GM21423 (cell line): ENCODE measurements at regions not wholly inside any gene's neighbourhood (a gene's known extent, or its start where the extent isn't known, plus 50 kb on each side); places are given as distances from the start of the nearest gene placed in this dataset.
"Not testable (repeated sequence)": the region's sequence is repeated elsewhere in the genome, so short reads cannot be mapped to it uniquely, and the experiment has no call there.

Experiments
- ATAC-seq: cut with Tn5 transposase; IDR thresholded peaks from one replicate; pipeline ENCODE4 v1.9.1; 2021; ENCODE audit warnings: mild to moderate bottlenecking, moderate library complexity; ENCODE audit not compliant: unreplicated experiment

- no peak for ATAC-seq
Observed at GRCh38 chr10:91002656-91003055, 81.8 kb upstream of the ANKRD1 start.

GRCh38 chr10:91003379-91003778, 82.5 kb upstream of the ANKRD1 start:
- ATAC-seq: not testable (repeated sequence)

- not testable (repeated sequence) for ATAC-seq
Observed at GRCh38 chr10:91005276-91005675, 84.4 kb upstream of the ANKRD1 start.

- ATAC-seq: peak; percentile 42
Observed at GRCh38 chr10:91006001-91006751, 85.3 kb upstream of the ANKRD1 start.

GRCh38 chr10:91006752-91007346, 86.0 kb upstream of the ANKRD1 start:
- ATAC-seq: peak; percentile 90

- no peak for ATAC-seq
Observed at GRCh38 chr10:91007655-91008054, 86.8 kb upstream of the ANKRD1 start.

- no peak for ATAC-seq
Observed at GRCh38 chr10:91009121-91009520, 88.2 kb upstream of the ANKRD1 start.

- no peak for ATAC-seq
Observed at GRCh38 chr10:91010952-91011351, 90.1 kb upstream of the ANKRD1 start.

GRCh38 chr10:91012502-91012901, 91.6 kb upstream of the ANKRD1 start:
- no peak for ATAC-seq

GRCh38 chr10:91013985-91014384, 93.1 kb upstream of the ANKRD1 start:
- ATAC-seq: no peak

- no peak for ATAC-seq
Observed at GRCh38 chr10:91017198-91017597, 96.3 kb upstream of the ANKRD1 start.

- no peak for ATAC-seq
Observed at GRCh38 chr10:91021901-91022300, 101.0 kb upstream of the ANKRD1 start.

GRCh38 chr10:91022390-91022789, 101.5 kb upstream of the ANKRD1 start:
- no peak for ATAC-seq

- no peak for ATAC-seq
Observed at GRCh38 chr10:91022924-91023699, 102.2 kb upstream of the ANKRD1 start.

- ATAC-seq: no peak
Observed at GRCh38 chr10:91023700-91024398, 103.0 kb upstream of the ANKRD1 start.

GRCh38 chr10:91024541-91024940, 103.7 kb upstream of the ANKRD1 start:
- no peak for ATAC-seq

- ATAC-seq: no peak
Observed at GRCh38 chr10:91032611-91033206, 111.8 kb upstream of the ANKRD1 start.

- no peak for ATAC-seq
Observed at GRCh38 chr10:91033324-91033950, 112.5 kb upstream of the ANKRD1 start.

- ATAC-seq: no peak
Observed at GRCh38 chr10:91034042-91034441, 113.2 kb upstream of the ANKRD1 start.

- no peak for ATAC-seq
Observed at GRCh38 chr10:91034494-91035159, 113.7 kb upstream of the ANKRD1 start.
